OCI-LY7 (cell line): ENCODE measurements at regions not wholly inside any gene's neighbourhood (a gene's known extent, or its start where the extent isn't known, plus 50 kb on each side); places are given as distances from the start of the nearest gene placed in this dataset.

ENCODE experiments used
- CTCF ChIP-seq: fragments of 200-600 bp; sonication (generic); conservative IDR thresholded peaks from 2 replicates; pipeline ENCODE4 v1.5.1; 2014; ENCODE audit warnings: mild to moderate bottlenecking, antibody characterized with exemption, low read length, moderate library complexity, mixed read lengths
- EZH2phosphoT487 ChIP-seq: fragments of 200-600 bp; sonication (generic); IDR thresholded peaks from 2 replicates; pipeline ENCODE4 v1.6.1; 2018; ENCODE audit warnings: low read depth, borderline replicate concordance, mild to moderate bottlenecking, mixed run types, antibody characterized with exemption, low read length, moderate library complexity, mixed read lengths

GRCh38 chr4:79650794-79651431 is 242.9 kb upstream of the GK2 start:
- no peak for TF ChIP-seq CTCF
- no peak for TF ChIP-seq EZH2phosphoT487
